ENCODE measurements at regions not wholly inside any gene's neighbourhood (a gene's known extent, or its start where the extent isn't known, plus 50 kb on each side); places are given as distances from the start of the nearest gene placed in this dataset.

DNA sequence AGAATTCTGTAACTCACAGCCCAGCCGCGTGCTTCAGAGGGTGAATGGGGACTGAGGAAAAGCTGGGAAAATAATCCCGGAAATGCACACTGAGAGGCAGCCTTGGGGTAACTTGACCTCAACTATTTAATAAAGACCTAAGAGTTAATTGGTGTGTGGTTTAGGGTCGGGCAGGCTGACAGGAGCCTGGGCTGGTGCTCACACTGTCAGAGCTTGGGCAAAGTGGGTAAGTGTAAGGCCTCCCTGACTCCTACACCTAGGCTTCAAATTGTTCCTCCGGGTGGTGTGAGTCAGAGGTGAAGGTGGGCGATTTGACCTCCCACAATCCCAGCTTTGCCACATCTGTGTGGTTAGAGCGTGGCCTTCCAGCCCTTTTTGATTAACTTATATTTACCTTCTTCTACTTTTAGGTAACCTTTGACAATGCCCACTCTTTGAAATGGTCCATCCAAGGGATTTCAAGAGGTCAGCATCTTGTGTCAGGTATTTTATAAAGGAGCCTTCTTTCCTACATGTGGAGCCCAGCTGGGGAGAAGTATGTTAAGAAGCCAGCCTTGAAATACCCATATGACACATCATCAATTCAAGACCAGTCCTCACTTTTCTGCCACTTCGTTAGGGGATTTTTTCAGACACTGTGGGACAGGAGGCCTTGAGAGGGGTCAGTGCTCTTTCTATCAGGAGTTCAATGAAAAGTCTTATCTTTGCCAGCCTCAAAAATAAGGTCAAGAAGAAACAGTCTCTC is 114.2 kb downstream of the NUFIP1 start:
- TF ChIP-seq, protein P1, sequence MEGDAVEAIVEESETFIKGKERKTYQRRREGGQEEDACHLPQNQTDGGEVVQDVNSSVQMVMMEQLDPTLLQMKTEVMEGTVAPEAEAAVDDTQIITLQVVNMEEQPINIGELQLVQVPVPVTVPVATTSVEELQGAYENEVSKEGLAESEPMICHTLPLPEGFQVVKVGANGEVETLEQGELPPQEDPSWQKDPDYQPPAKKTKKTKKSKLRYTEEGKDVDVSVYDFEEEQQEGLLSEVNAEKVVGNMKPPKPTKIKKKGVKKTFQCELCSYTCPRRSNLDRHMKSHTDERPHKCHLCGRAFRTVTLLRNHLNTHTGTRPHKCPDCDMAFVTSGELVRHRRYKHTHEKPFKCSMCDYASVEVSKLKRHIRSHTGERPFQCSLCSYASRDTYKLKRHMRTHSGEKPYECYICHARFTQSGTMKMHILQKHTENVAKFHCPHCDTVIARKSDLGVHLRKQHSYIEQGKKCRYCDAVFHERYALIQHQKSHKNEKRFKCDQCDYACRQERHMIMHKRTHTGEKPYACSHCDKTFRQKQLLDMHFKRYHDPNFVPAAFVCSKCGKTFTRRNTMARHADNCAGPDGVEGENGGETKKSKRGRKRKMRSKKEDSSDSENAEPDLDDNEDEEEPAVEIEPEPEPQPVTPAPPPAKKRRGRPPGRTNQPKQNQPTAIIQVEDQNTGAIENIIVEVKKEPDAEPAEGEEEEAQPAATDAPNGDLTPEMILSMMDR (IDR thresholded peaks at IDR 0.05): no peak
- no peak for TF ChIP-seq POLR2A (IDR thresholded peaks at IDR 0.05)
